HG03159 (cell line): ENCODE measurements at regions not wholly inside any gene's neighbourhood (a gene's known extent, or its start where the extent isn't known, plus 50 kb on each side); places are given as distances from the start of the nearest gene placed in this dataset.
A peak's percentile ranks its signal among the peaks of the same experiment; 100 is the strongest.

Experiments used
- ATAC-seq: cut with Tn5 transposase; IDR thresholded peaks from one replicate; pipeline ENCODE4 v1.9.1; 2021; ENCODE audit warnings: mild to moderate bottlenecking, moderate library complexity; ENCODE audit not compliant: unreplicated experiment

DNA sequence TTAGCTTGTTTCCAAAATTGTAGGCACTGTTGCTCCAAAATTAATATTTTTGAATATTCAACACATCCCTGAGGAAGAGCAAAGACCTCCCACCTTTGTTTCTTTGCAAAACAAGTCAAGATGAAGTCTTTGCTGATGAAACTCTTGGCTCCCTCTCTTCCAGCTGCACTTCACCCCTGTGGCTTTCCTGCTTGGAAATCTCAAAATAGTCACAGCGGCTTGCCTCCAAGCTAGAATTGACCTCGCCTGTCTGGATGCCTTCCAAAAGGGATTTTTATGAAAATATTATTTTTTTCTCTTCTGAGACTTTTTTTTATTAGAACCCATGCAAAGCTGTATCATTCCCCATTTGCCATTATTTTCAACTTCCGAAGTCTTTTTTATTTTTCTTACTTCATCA, 71.1 kb upstream of the MROH9 start:
- ATAC-seq, result no peak

DNA sequence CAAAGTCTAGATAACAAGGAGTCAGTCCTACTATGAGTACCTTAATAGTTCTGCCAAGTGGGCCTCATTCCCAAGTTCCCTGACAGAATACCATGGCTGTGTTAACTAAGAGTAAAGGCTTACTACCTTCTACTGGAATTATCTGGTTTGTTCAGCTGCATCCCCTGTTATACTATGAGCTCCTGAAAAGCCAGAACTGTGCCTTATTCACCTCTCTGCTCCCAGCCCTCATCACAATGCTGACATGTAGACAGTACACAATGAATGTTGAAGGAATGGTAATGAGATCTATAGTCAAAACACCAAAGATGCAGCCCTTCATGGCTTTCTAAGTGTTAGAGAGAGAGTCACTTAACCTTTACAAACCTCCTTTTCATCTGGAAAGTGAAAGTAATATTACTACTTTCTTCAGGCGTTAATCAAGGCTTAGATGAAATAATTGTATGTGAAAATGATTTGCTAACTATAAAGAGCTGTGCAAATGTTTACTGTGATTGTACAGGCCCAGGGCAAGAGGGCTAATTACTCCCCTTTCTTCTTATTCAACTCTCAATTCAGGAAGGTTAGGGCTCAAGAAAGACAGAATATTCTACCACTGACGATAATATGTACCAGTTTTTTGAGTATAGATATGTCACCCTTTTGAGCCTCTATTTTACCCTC, 70.3 kb upstream of the MROH9 start:
- ATAC-seq, result no peak

DNA sequence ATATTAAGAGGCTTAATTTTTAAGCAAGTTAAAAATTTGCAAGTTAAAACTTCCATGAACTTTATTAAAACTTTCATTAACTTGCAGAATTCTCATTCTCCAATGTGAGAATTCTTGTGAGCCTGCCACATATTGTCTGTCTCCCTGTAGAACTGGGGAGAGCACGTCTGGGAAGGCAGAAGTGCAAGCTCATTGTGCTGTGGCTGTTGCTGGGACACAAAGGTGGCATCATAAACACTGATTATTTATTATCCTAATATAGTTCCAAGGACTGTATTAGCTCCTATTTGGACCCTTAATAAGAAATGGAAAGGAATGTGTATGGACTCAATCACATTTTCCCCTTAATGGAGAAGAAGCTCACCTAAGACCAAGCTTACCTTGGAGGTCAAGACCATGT, 68.7 kb upstream of the MROH9 start:
- ATAC-seq, result no peak

DNA sequence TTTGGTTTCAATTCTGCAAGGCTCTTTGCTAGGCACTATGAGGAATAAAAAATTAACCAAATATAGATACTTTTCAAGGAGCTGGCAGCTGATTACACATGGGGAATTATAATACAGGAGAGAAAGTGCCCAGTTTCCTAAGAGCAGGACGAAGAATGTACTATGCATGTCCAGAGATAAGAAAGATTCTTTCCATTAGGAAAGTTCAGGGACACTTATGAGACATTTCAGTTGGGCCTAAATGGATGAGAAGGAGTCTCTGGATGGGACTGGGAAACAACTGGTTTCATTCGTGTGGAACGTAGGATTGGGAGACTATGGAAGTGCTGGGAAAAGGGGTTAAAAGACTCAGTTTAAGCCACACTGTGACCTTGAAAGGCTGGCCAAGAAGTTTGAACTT, 63.5 kb upstream of the MROH9 start:
- ATAC-seq, result no peak

DNA sequence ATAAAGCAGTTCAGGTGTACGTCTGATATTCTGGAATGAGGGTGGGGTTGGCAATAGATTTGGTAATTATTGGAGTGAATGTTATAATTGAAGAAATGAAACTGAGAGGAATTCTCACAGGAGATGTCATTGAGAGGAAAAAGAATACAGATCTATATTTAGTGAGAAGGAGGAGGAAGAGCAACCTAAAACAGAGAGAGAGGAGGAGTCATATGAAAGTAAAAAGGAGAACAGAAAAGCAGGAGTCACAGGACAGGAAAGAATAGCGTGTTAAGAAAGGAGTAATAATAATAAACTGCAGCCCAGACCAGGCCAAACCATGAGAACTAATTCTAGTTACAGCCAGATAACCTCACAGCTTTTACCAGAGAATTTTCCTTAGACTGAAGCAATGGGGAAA, 62.7 kb upstream of the MROH9 start:
- ATAC-seq, result peak; percentile 86

DNA sequence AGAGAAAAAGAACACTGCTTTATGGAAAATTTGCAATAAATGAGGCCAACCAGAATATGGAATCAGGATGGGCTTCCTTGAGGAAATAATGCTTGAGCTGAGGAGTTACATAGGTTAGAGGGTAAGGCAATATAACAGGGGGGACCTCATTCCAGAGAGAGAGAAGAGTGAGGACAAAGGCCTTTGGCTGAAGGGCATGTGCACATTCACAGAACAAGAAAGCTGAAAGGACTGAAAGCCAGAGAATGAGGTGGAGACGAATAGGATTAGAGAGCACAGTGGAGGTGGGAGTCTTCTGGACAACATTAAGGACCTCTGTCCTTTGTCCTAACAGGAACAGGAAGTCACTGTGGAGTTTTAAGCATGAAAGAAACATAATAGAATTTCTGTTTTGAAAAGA, 60.7 kb upstream of the MROH9 start:
- no peak for ATAC-seq

DNA sequence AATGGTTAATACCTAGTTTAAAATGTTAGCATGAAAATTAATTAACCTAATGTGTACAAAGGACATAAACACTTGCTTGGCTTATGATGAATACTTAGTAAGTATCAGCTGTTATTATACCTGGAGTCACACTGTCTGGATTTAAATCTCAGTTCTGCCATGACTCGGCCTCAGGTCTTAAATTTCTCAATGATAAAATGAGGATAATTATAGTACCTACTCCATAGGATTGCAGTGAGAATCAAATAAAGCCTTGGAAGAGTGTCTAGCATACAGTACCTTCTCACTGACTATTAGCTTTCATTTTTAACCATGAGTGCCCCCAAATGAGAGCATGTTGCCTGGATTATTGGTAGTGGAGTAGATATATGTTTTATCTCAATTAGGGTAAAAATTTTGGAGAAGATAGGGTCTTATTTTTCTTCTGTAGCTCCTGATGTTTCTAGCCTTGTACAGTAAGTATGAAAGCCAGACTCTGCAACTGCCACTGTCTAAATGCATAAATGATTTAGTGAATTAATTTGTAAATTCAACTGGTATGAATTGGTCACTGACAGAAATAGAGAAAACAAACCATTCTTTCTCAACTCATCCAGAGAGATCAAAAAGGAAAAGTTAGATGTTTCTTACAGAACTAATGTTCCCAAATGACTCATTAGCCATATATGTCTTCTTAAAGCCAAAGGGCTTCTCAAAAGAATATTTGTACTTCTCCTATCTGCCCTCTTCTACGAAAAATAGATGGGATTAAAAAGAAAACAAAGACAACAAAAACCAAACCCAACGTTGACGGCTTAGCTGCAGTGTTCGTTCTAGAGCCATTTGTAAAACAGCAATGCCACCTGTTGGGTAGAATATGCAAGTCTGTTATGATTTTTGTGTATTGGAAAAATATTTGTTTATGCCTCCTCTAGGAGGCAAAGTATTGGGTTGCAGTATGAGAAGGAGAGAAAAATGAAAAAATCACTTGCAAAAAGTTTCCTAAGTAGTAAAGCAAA, 53.8 kb upstream of the MROH9 start:
- no peak for ATAC-seq
